NCI-H524 (cell line): ENCODE measurements at regions not wholly inside any gene's neighbourhood (a gene's known extent, or its start where the extent isn't known, plus 50 kb on each side); places are given as distances from the start of the nearest gene placed in this dataset.
A peak's percentile ranks its signal among the peaks of the same experiment; 100 is the strongest.

Experiments used
- DNase-seq, 2 experiments: peaks; one replicate each; lab custom pipeline; 2025; lab: John Stamatoyannopoulos, UW

GRCh38 chr22:47796128-47796908, 1033.9 kb downstream of the TBC1D22A start:
- no peak for DNase-seq

- no peak for DNase-seq
These were observed 1033.2 kb downstream of the TBC1D22A start for GRCh38 chr22:47795477-47796127.

- no peak for DNase-seq
These were observed 1032.4 kb downstream of the TBC1D22A start for GRCh38 chr22:47794851-47795250.

- DNase-seq, result no peak
These were observed 1031.1 kb downstream of the TBC1D22A start for GRCh38 chr22:47793304-47794101.

GRCh38 chr22:47789171-47789570, 1026.7 kb downstream of the TBC1D22A start:
- no peak for DNase-seq

GRCh38 chr22:47788461-47788860, 1026.0 kb downstream of the TBC1D22A start:
- DNase-seq, result no peak

- DNase-seq, result no peak
These were observed 1025.2 kb downstream of the TBC1D22A start for GRCh38 chr22:47787501-47788227.

- DNase-seq, result no peak
These were observed 1024.3 kb downstream of the TBC1D22A start for GRCh38 chr22:47786650-47787290.

- no peak for DNase-seq
These were observed 1022.5 kb downstream of the TBC1D22A start for GRCh38 chr22:47784991-47785390.

- DNase-seq, result no peak
These were observed 1022.0 kb downstream of the TBC1D22A start for GRCh38 chr22:47784367-47784983.

- no peak for DNase-seq
These were observed 1021.2 kb downstream of the TBC1D22A start for GRCh38 chr22:47783433-47784366.

GRCh38 chr22:47782328-47783075, 1020.1 kb downstream of the TBC1D22A start:
- no peak for DNase-seq

GRCh38 chr22:47781427-47782111, 1019.1 kb downstream of the TBC1D22A start:
- DNase-seq, result no peak

GRCh38 chr22:47781024-47781423, 1018.6 kb downstream of the TBC1D22A start:
- DNase-seq, result no peak

GRCh38 chr22:47780281-47780875, 1017.9 kb downstream of the TBC1D22A start:
- DNase-seq, result no peak

- peak; percentile 90 to 96 for DNase-seq
These were observed 1017.0 kb downstream of the TBC1D22A start for GRCh38 chr22:47779474-47779873.

- no peak for DNase-seq
These were observed 1015.8 kb downstream of the TBC1D22A start for GRCh38 chr22:47778160-47778658.

GRCh38 chr22:47777426-47777825, 1015.0 kb downstream of the TBC1D22A start:
- DNase-seq, result no peak
